ENCODE measurements at regions not wholly inside any gene's neighbourhood (a gene's known extent, or its start where the extent isn't known, plus 50 kb on each side); places are given as distances from the start of the nearest gene placed in this dataset.
A peak's percentile ranks its signal among the peaks of the same experiment; 100 is the strongest.

- Histone ChIP-seq H4K20me1 (ENCODE audit: insufficient read depth, low read length) (no peaks in the 10 kb centered on the region), H3K9ac (ENCODE audit: low read length) (no peak overlapping the region), H3K27me3 (ENCODE audit: insufficient read depth, low read length) (no peaks in the 10 kb centered on the region), H3F3A (ENCODE audit: insufficient read depth, low read length) (no peaks in the 10 kb centered on the region), H3K4me3 (ENCODE audit: low read depth, low read length, poor library complexity, severe bottlenecking) (no peak overlapping the region), H3K27ac (ENCODE audit: low read depth, low read length, poor library complexity, severe bottlenecking) (no peak overlapping the region), H3K4me2 (ENCODE audit: low read length) (no peak overlapping the region), H3K9me3 (ENCODE audit: low read length) (no peaks in the 10 kb centered on the region), H2AFZ (ENCODE audit: low read length) (no peak overlapping the region), H3K36me3 (ENCODE audit: insufficient read depth, low read length) (no peaks in the 10 kb centered on the region), H3K4me1 (ENCODE audit: insufficient read depth, low read length, severe bottlenecking) (no peaks in the 10 kb centered on the region), H3K9me2 (ENCODE audit: low read depth, low read length) (no peaks in the 10 kb centered on the region), H3K79me2 (ENCODE audit: insufficient read depth, low read length) (no peaks in the 10 kb centered on the region)
- TF ChIP-seq, protein P1, sequence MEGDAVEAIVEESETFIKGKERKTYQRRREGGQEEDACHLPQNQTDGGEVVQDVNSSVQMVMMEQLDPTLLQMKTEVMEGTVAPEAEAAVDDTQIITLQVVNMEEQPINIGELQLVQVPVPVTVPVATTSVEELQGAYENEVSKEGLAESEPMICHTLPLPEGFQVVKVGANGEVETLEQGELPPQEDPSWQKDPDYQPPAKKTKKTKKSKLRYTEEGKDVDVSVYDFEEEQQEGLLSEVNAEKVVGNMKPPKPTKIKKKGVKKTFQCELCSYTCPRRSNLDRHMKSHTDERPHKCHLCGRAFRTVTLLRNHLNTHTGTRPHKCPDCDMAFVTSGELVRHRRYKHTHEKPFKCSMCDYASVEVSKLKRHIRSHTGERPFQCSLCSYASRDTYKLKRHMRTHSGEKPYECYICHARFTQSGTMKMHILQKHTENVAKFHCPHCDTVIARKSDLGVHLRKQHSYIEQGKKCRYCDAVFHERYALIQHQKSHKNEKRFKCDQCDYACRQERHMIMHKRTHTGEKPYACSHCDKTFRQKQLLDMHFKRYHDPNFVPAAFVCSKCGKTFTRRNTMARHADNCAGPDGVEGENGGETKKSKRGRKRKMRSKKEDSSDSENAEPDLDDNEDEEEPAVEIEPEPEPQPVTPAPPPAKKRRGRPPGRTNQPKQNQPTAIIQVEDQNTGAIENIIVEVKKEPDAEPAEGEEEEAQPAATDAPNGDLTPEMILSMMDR (IDR thresholded peaks at IDR 0.05; ENCODE audit: low read length), result no peak
- TF ChIP-seq EZH2 (IDR thresholded peaks at IDR 0.05; ENCODE audit: borderline replicate concordance, low read length), result no peak
These were observed 87.1 kb downstream of the SCN11A start for GRCh38 chr3:38964646-38965045.

GRCh38 chr3:38964204-38964603 lies 87.5 kb downstream of the SCN11A start:
- no peaks in the 10 kb centered on the region for H3K36me3 ChIP-seq (ENCODE audit: insufficient read depth, low read length)
- no peak for TF ChIP-seq EZH2 (IDR thresholded peaks at IDR 0.05; ENCODE audit: borderline replicate concordance, low read length)
- TF ChIP-seq, protein P1 (IDR thresholded peaks at IDR 0.05; ENCODE audit: low read length), result no peak
- no peak overlapping the region for H2AFZ ChIP-seq (ENCODE audit: low read length)
- H3K9me2 ChIP-seq (ENCODE audit: low read depth, low read length), result no peaks in the 10 kb centered on the region
- H3K4me3 ChIP-seq (ENCODE audit: low read depth, low read length, poor library complexity, severe bottlenecking), result no peak overlapping the region
- H3K9me3 ChIP-seq (ENCODE audit: low read length), result no peaks in the 10 kb centered on the region
- H3K4me2 ChIP-seq (ENCODE audit: low read length), result no peak overlapping the region
- H3F3A ChIP-seq (ENCODE audit: insufficient read depth, low read length), result no peaks in the 10 kb centered on the region
- H3K27me3 ChIP-seq (ENCODE audit: insufficient read depth, low read length), result no peaks in the 10 kb centered on the region
- no peak overlapping the region for H3K27ac ChIP-seq (ENCODE audit: low read depth, low read length, poor library complexity, severe bottlenecking)
- no peaks in the 10 kb centered on the region for H4K20me1 ChIP-seq (ENCODE audit: insufficient read depth, low read length)
- no peaks in the 10 kb centered on the region for H3K79me2 ChIP-seq (ENCODE audit: insufficient read depth, low read length)
- H3K4me1 ChIP-seq (ENCODE audit: insufficient read depth, low read length, severe bottlenecking), result no peaks in the 10 kb centered on the region
- no peak overlapping the region for H3K9ac ChIP-seq (ENCODE audit: low read length)

GRCh38 chr3:38960953-38961622 lies 90.7 kb downstream of the SCN11A start:
- Histone ChIP-seq H3K4me1 (ENCODE audit: insufficient read depth, low read length, severe bottlenecking) (no peaks in the 10 kb centered on the region), H3K36me3 (ENCODE audit: insufficient read depth, low read length) (no peaks in the 10 kb centered on the region), H2AFZ (ENCODE audit: low read length) (no peak overlapping the region), H3K4me3 (ENCODE audit: low read depth, low read length, poor library complexity, severe bottlenecking) (no peak overlapping the region), H3K4me2 (ENCODE audit: low read length) (no peak overlapping the region), H4K20me1 (ENCODE audit: insufficient read depth, low read length) (no peaks in the 10 kb centered on the region), H3K9me3 (ENCODE audit: low read length) (no peaks in the 10 kb centered on the region), H3K27me3 (ENCODE audit: insufficient read depth, low read length) (no peaks in the 10 kb centered on the region), H3K27ac (ENCODE audit: low read depth, low read length, poor library complexity, severe bottlenecking) (no peak overlapping the region), H3F3A (ENCODE audit: insufficient read depth, low read length) (no peaks in the 10 kb centered on the region), H3K9ac (ENCODE audit: low read length) (no peak overlapping the region), H3K79me2 (ENCODE audit: insufficient read depth, low read length) (no peaks in the 10 kb centered on the region), H3K9me2 (ENCODE audit: low read depth, low read length) (no peaks in the 10 kb centered on the region)
- no peak for TF ChIP-seq EZH2 (IDR thresholded peaks at IDR 0.05; ENCODE audit: borderline replicate concordance, low read length)
- TF ChIP-seq, protein P1 (IDR thresholded peaks at IDR 0.05; ENCODE audit: low read length), result peak; percentile 76

All from OCI-LY1 (cell line).